ENCODE measurements at regions not wholly inside any gene's neighbourhood (a gene's known extent, or its start where the extent isn't known, plus 50 kb on each side); places are given as distances from the start of the nearest gene placed in this dataset.

GRCh38 chr13:59346999-59347723, 816.6 kb downstream of the DIAPH3 start:
- H3K27ac ChIP-seq (ENCODE audit: extremely low read depth, low read depth, low read length): no peak overlapping the region
- CTCF ChIA-PET: no interaction called here
- no peaks in the 10 kb centered on the region for H3K9me3 ChIP-seq (ENCODE audit: control insufficient read depth, insufficient read depth, low read depth, low read length)
- no peak overlapping the region for H3K4me3 ChIP-seq (ENCODE audit: low read depth, low read length)
- TF ChIP-seq ZNF311 (tag by site-specific recombination; IDR thresholded peaks at IDR 0.05; ENCODE audit: borderline replicate concordance) (no peak), ZNF704 (tag by site-specific recombination; IDR thresholded peaks at IDR 0.05) (no peak), BCL11A (tag by site-specific recombination; IDR thresholded peaks at IDR 0.05; ENCODE audit: low read depth) (no peak), KLF7 (tag by site-specific recombination; IDR thresholded peaks at IDR 0.05; ENCODE audit: borderline replicate concordance) (no peak), ZNF155 (tag by site-specific recombination; IDR thresholded peaks at IDR 0.05) (no peak), ZNF560 (tag by site-specific recombination; IDR thresholded peaks at IDR 0.05; ENCODE audit: borderline replicate concordance) (no peak), ZSCAN16 (tag by site-specific recombination; IDR thresholded peaks at IDR 0.05) (no peak), ZNF18 (tag by site-specific recombination; IDR thresholded peaks at IDR 0.05) (no peak), ZNF121 (tag by site-specific recombination; IDR thresholded peaks at IDR 0.05) (no peak), GFI1B (tag by site-specific recombination; IDR thresholded peaks at IDR 0.05) (no peak), KLF9 (tag by site-specific recombination; IDR thresholded peaks at IDR 0.05; ENCODE audit: low read depth) (no peak), KLF16 (tag by site-specific recombination; IDR thresholded peaks at IDR 0.05) (no peak), ZNF677 (tag by site-specific recombination; IDR thresholded peaks at IDR 0.05) (no peak), ZNF660 (tag by site-specific recombination; IDR thresholded peaks at IDR 0.05) (no peak), ZNF658 (tag by site-specific recombination; IDR thresholded peaks at IDR 0.05) (no peak), PATZ1 (tag by site-specific recombination; IDR thresholded peaks at IDR 0.05) (no peak), TSHZ1 (tag by site-specific recombination; IDR thresholded peaks at IDR 0.05; ENCODE audit: borderline replicate concordance) (no peak)
- H3K36me3 ChIP-seq (ENCODE audit: control insufficient read depth in 2 of 2, insufficient read depth in 1 of 2, low read length in 2 of 2): no peaks in the 10 kb centered on the region
- POLR2A ChIA-PET: no interaction called here
- H3K4me1 ChIP-seq (ENCODE audit: control insufficient read depth, insufficient read depth, low read length): no peaks in the 10 kb centered on the region

GRCh38 chr13:59348617-59349016, 815.1 kb downstream of the DIAPH3 start:
- ChIA-PET CTCF (no interaction called here), POLR2A (no interaction called here)
- H3K36me3 ChIP-seq (ENCODE audit: control insufficient read depth in 2 of 2, insufficient read depth in 1 of 2, low read length in 2 of 2): no peaks in the 10 kb centered on the region
- H3K27ac ChIP-seq (ENCODE audit: extremely low read depth, low read depth, low read length): no peak overlapping the region
- H3K9me3 ChIP-seq (ENCODE audit: control insufficient read depth, insufficient read depth, low read depth, low read length): no peaks in the 10 kb centered on the region
- no peaks in the 10 kb centered on the region for H3K4me1 ChIP-seq (ENCODE audit: control insufficient read depth, insufficient read depth, low read length)
- no peak overlapping the region for H3K4me3 ChIP-seq (ENCODE audit: low read depth, low read length)
- TF ChIP-seq ZNF521 (tag by site-specific recombination; IDR thresholded peaks at IDR 0.05): no peak
- TF ChIP-seq ZNF248 (tag by site-specific recombination; IDR thresholded peaks at IDR 0.05): no peak
- TF ChIP-seq ZNF214 (tag by site-specific recombination; IDR thresholded peaks at IDR 0.05; ENCODE audit: borderline replicate concordance): no peak
- no peak for TF ChIP-seq ZNF155 (tag by site-specific recombination; IDR thresholded peaks at IDR 0.05)
- no peak for TF ChIP-seq ZNF404 (tag by site-specific recombination; IDR thresholded peaks at IDR 0.05)
- TF ChIP-seq ZNF394 (tag by site-specific recombination; IDR thresholded peaks at IDR 0.05; ENCODE audit: borderline replicate concordance): no peak
- no peak for TF ChIP-seq TSHZ1 (tag by site-specific recombination; IDR thresholded peaks at IDR 0.05; ENCODE audit: borderline replicate concordance)
- TF ChIP-seq OSR2 (tag by site-specific recombination; IDR thresholded peaks at IDR 0.05): no peak

All from HEK293 (cell line).